LNCAP (cell line): ENCODE measurements at regions not wholly inside any gene's neighbourhood (a gene's known extent, or its start where the extent isn't known, plus 50 kb on each side); places are given as distances from the start of the nearest gene placed in this dataset.

ENCODE experiments used
- CTCF ChIP-seq: fragments of 450-650 bp; IDR thresholded peaks from 2 replicates; pipeline ENCODE4 v1.5.1; 2017; ENCODE audit warnings: mild to moderate bottlenecking

GRCh38 chr5:37918424-37918823, 78.6 kb upstream of the GDNF start:
- TF ChIP-seq CTCF: no peak

GRCh38 chr5:37916525-37916924, 76.7 kb upstream of the GDNF start:
- TF ChIP-seq CTCF: no peak

- no peak for TF ChIP-seq CTCF
Measured at GRCh38 chr5:37915097-37915736, 75.4 kb upstream of the GDNF start.

- no peak for TF ChIP-seq CTCF
Measured at GRCh38 chr5:37906416-37906815, 66.6 kb upstream of the GDNF start.

- no peak for TF ChIP-seq CTCF
Measured at GRCh38 chr5:37905230-37905629, 65.4 kb upstream of the GDNF start.

- TF ChIP-seq CTCF: no peak
Measured at GRCh38 chr5:37902323-37902722, 62.5 kb upstream of the GDNF start.

- peak; percentile 52; the same call in 1 of the 2 replicates for TF ChIP-seq CTCF
Measured at GRCh38 chr5:37900692-37901091, 60.9 kb upstream of the GDNF start.

- no peak for TF ChIP-seq CTCF
Measured at GRCh38 chr5:37899037-37899436, 59.2 kb upstream of the GDNF start.
